HG03064 (cell line): ENCODE measurements at regions not wholly inside any gene's neighbourhood (a gene's known extent, or its start where the extent isn't known, plus 50 kb on each side); places are given as distances from the start of the nearest gene placed in this dataset.

Source experiments
- ATAC-seq: cut with Tn5 transposase; IDR thresholded peaks from one replicate; pipeline ENCODE4 v1.9.1; 2021; ENCODE audit warnings: low read depth; ENCODE audit not compliant: unreplicated experiment

- no peak for ATAC-seq
Measured at GRCh38 chr5:104187656-104188055, 625.1 kb upstream of the NUDT12 start.

- no peak for ATAC-seq
Measured at GRCh38 chr5:104186510-104186909, 623.9 kb upstream of the NUDT12 start.

GRCh38 chr5:104186100-104186499, 623.5 kb upstream of the NUDT12 start:
- no peak for ATAC-seq

DNA sequence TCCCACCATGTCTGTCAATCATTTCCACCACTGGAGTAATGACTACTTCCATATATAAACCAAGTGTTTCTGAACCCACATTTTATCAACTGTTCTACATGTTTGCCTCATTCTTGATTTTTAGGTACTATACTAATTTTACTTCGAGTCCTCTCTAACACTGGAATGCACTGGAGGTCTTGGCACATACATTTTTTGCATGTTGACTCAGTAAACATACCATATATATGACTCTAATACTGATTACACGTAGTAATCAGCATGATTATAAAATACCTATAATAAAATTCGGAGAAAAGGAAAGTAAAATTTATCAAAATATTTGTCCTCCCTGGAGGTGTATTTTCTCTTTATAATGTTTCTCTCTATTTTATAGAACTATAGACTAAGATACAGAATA, 621.7 kb upstream of the NUDT12 start:
- ATAC-seq: no peak

DNA sequence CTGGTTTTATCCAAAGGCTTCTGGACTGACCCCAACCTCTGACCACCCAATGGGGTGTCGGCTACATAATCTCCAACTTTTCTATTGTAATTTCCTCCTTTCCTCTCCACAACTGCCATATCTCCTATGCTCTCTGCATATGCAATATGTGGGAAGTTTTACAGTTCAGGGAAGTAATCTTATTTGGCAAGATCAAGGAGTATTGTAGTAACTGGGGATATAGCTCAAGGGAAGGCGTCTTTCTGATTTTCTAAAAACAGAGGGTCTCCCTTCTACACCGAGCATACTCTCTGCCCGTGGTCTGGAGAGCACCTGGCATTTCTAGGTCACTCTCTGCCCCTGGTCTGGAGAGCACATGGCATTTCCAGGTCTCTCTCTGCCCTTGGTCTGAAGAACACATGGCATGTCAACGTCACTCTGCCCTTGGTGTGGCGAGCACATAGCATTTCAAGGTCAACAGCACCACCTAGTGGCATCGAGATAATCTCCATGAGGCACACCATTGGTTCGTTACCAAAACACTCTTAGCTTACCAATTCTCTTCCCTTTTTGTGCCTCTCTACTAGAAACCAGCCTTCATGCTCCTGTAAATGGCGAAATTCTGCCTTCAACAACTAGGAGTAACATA, 616.4 kb upstream of the NUDT12 start:
- no peak for ATAC-seq

DNA sequence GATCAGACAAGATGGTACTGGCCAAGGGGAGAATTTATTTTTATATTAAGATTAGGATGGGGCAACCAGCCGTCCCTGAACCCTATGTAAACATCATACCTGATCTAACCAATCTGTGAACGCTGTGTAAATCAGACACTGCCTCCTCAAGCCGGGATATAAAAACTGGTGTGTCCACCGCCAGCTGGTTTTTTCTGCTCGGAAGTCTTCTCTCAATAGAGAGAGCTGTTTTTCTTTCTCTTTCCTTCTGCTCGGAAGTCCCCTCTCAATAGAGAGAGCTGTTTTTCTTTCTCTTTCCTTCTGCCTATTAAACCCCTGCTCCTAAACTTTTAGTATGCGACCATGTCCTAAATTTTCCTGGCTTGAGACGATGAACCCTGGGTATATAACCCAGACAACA, 615.5 kb upstream of the NUDT12 start:
- no peak for ATAC-seq

GRCh38 chr5:104177651-104178050, 615.1 kb upstream of the NUDT12 start:
- no peak for ATAC-seq

GRCh38 chr5:104172976-104173375, 610.4 kb upstream of the NUDT12 start:
- no peak for ATAC-seq

DNA sequence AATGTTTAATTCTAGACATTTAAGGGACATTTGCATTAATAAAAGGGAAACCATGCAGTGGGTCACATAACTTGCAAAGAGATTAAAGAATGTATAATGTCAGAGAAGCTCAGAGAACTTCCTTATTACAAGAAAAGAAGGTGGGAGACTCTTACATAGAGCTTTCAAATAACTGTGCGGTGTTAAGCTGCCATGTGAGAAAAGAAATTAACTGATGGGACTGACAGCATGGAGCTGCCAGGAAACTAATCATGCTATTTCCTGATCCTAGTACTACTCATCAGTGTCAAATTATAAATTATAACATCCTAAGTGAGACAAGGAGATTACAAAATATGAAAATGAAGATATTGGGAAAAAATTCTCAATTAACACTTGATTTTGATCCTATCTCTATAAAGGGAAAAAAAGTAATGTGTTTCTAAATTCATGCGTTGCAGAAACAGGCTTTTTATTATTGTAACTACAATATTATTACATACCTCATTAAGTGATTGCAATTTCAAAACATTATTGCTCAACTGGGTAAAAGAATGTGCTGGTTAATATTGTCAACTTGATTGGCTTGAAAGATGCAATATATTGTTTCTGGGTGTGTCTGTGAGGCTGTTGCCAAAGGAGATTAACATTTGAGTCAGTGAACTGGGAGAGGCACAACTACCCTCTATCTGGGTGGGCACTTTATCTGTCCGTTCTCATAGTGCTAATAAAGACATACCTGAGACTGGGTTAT, 609.5 kb upstream of the NUDT12 start:
- ATAC-seq: no peak

DNA sequence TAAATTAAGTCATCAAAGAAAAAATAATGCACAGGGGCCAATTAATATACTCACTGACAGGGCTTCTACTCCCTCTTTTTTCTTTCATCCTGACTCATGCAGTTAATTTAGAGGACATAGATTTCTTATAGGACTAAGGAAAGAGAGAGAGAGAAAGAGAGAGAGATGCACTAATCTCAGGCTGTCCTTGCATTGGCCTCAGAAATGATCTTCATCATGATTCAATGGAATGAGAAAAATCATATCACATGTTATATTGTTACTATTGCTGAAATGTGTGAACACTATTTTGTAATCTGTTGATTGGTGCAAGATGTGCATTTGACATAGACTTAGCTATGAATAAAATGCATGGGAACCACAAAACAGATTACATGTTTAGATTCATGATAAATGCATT, 608.3 kb upstream of the NUDT12 start:
- ATAC-seq: no peak

DNA sequence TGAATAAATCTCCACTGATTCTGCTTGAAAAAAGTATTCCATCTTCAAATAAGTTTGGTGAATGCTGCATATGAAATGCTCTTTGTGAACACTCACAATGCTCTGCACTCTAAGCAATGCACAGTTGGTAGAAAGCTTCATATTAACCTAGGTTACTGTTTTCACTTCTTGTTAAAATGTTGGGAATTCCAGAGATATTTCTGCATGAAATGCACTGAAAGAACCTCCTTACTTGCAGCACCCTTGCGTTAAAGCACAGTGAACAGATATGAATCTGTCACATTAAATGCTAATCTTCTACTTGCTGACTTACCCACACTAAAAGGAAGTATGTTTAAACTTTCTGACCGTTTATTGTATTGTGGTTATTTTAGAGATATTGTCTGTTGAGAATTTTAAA, 584.1 kb upstream of the NUDT12 start:
- no peak for ATAC-seq

DNA sequence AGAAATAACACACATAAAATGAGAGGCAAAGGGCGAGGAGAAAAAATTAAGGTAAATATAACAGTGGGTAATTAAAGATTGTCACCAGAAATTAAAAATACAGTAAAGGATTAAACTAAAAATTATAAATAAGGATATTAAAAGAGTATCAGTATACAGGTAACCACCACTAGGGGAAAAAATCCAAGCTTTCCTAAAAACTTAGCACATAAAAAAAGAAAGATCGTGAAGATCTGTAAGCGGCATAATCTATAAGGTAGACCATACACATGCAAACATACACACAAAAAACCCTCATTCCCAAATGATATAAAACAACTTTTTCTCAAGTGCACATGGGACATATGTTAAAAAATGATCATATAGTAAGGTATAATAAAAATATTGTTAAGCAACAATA, 577.3 kb upstream of the NUDT12 start:
- ATAC-seq: no peak

GRCh38 chr5:104130320-104130719, 567.7 kb upstream of the NUDT12 start:
- ATAC-seq: no peak

DNA sequence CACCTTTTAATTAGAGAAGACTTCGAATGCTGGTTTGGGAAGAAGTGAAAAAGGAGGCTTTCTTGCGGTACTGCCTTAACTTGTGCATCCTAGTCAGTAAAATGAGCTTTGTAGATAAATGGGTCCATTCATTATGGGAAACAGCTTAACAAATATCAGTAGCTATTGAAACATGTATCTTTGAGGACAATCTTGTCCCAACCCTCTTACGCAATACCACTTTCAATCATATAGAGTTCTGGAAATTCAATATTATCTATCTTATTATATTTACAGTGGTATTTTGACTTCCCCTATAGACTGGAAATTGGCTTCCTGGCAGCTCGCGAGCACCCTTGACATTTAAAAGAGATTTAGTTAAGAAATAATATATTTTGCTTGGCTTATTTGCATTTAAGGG, 565.8 kb upstream of the NUDT12 start:
- no peak for ATAC-seq

DNA sequence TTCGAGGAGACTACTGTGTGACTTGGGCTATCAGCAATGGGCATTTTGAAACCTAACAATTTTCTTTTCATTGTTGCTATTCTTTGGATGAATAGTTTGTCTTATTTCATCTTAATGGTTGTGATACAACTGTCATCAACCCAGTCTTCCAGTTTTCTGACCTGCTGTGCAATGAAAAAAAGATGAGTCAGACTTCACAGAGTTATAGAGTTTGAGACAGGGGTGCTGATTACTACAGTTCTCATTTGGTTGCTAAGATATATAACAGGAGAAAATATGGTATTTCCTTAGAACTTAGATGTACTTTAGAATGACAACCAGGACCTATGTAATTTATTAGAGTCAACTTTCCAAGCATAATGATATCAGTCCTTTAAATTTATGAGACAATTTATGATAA, 564.4 kb upstream of the NUDT12 start:
- ATAC-seq: no peak

DNA sequence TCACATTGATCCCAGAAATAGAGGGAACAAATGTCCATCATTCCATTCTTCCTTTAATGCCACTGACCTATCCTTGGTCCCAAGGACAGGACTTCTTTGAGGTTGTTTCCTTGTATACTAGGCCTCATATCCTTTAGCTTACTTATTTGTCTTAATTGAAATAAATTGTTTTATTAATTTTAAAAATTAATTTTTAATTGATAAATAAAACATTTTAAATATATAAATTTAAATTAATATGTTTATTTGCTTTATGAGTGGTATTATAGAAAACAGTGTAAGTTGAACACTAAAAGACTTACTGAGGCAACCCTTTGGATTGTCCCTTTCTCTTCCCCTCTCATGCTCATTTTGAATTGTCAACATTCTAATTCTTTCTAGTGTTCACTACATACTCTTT, 556.9 kb upstream of the NUDT12 start:
- ATAC-seq: no peak

DNA sequence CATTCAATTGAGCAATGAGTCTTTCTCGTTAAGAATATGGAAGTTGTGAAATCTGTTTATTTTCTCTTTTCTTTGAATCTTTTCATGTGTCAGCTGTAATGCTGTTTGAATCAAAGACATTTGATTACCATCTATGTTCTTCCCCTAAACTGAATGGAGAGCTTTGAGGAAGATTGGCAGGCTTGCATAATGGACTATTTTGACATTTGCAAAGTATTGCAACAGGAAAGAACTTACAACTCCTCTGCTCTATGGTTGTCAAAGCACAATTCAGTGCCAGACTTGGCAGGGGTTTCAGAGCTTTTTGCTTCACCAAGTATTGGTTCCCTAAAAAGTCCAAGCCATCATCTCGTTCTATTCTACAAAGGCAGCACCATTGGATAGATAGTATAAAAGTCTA, 549.0 kb upstream of the NUDT12 start:
- no peak for ATAC-seq

DNA sequence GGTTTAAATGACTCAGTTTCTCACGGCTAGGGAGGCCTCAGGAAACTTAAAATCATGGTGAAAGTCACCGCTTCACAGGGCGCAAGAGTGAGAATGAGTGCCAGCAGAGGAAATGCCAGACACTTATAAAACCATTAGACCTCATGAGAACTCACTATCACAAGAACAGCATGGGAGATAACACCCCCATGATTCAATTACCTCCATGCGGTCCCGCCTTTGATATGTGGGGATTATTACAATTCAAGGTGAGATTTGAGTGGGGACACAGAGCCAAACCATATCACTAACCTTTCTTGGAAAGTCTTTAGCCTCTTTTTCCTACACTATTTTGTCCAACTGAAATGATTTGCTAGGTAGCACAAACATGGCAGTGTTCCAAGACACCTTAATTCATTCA, 533.9 kb upstream of the NUDT12 start:
- no peak for ATAC-seq

GRCh38 chr5:104095527-104095926, 532.9 kb upstream of the NUDT12 start:
- ATAC-seq: no peak

GRCh38 chr5:104088876-104089778, 526.5 kb upstream of the NUDT12 start:
- no peak for ATAC-seq

DNA sequence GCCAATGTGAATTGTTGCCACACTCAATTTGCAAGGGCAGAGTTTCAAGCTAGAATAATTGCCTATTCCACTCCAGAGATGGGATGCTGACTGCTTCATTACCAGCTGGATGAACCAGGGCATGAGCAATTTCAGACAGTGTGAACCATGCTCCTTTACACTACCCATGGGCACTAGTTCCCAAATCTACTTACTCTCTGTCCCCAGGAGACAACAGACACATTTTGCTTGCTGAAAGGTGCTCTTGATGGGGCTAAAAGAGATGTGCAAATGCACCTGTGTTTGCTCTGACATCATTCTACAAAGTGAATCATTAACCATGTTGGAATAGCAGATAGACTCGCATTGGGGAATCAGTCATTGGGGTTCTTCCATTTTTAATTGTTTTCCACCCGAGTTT, 522.3 kb upstream of the NUDT12 start:
- ATAC-seq: no peak

GRCh38 chr5:104082754-104083153, 520.2 kb upstream of the NUDT12 start:
- ATAC-seq: no peak
